ENCODE measurements at regions not wholly inside any gene's neighbourhood (a gene's known extent, or its start where the extent isn't known, plus 50 kb on each side); places are given as distances from the start of the nearest gene placed in this dataset.

- TF ChIP-seq CTCF (IDR thresholded peaks at IDR 0.05) = no peak
- TF ChIP-seq EZH2 (IDR thresholded peaks at IDR 0.05; ENCODE audit: borderline replicate concordance, insufficient read depth, low read depth, low read length, poor library complexity, severe bottlenecking) = no peak
Measured at GRCh38 chr9:86637515-86637914, 283.3 kb upstream of the TUT7 start.
